ENCODE measurements at regions not wholly inside any gene's neighbourhood (a gene's known extent, or its start where the extent isn't known, plus 50 kb on each side); places are given as distances from the start of the nearest gene placed in this dataset.

- ChIA-PET CTCF (ENCODE audit: low intra/inter-chr PET ratio, low total read pairs) (no interaction called here), POLR2A (no interaction called here)
- no peak for DNase-seq (ENCODE audit: low spot score)
- no TSS peak for BruUV-seq (replicated peaks)
- H3K4me3 ChIP-seq (replicated peaks in 1 of 3; ENCODE audit: insufficient read depth in 1 of 3, low read depth in 2 of 3, low read length in 3 of 3), result no peak overlapping the region
- no peaks in the 10 kb centered on the region for H3K9me3 ChIP-seq (ENCODE audit: low read length)
- intact Hi-C loops (cut with micrococcal nuclease; ENCODE audit: unreplicated experiment) (no loop called here), in situ Hi-C loops (cut with HindIII; ENCODE audit: extremely low pct_ligation_motif_present, low pct_unique_long_range_greater_than_20kb) (no loop called here)
- H3K27ac ChIP-seq (ENCODE audit: extremely low read length, insufficient read depth, low read length), result no peak overlapping the region
- no peaks in the 10 kb centered on the region for H3K36me3 ChIP-seq (replicated peaks in 1 of 2; ENCODE audit: control insufficient read depth in 1 of 2, insufficient read depth in 2 of 2, low read length in 2 of 2)
- no peaks in the 10 kb centered on the region for H3K79me2 ChIP-seq (ENCODE audit: insufficient read depth, low read length)
- no peak for FAIRE-seq
- no peak overlapping the region for H3K9ac ChIP-seq (ENCODE audit: insufficient read depth, low read depth, low read length)
- H3K27me3 ChIP-seq (ENCODE audit: control insufficient read depth in 1 of 2, insufficient read depth in 2 of 2, low read length in 2 of 2), result no peaks in the 10 kb centered on the region
- H2AFZ ChIP-seq (ENCODE audit: low read length), result no peak overlapping the region
- H3K4me1 ChIP-seq (ENCODE audit: insufficient read depth, low read length), result no peaks in the 10 kb centered on the region
- no peak overlapping the region for H3K4me2 ChIP-seq (ENCODE audit: low read depth, low read length)
- ATAC-seq, result no peak
- no peaks in the 10 kb centered on the region for H4K20me1 ChIP-seq (ENCODE audit: insufficient read depth, low read length)
- TF ChIP-seq SRSF9 (IDR thresholded peaks at IDR 0.05; ENCODE audit: borderline replicate concordance, insufficient read depth, low read depth, low read length, poor library complexity, severe bottlenecking) (no peak), TBL1XR1 (IDR thresholded peaks at IDR 0.05; ENCODE audit: borderline replicate concordance, low read length, partially characterized antibody) (no peak), ZNF816 (CRISPR knock-in tag; IDR thresholded peaks at IDR 0.05; ENCODE audit: borderline replicate concordance) (no peak), BHLHE40 (IDR thresholded peaks at IDR 0.05; ENCODE audit: low read length) (no peak), YEATS4 (CRISPR knock-in tag; IDR thresholded peaks at IDR 0.05; ENCODE audit: borderline replicate concordance) (no peak), NFKBIZ (CRISPR knock-in tag; IDR thresholded peaks at IDR 0.05) (no peak), ARID4A (CRISPR knock-in tag; IDR thresholded peaks at IDR 0.05; ENCODE audit: borderline replicate concordance) (no peak), EED (CRISPR knock-in tag; IDR thresholded peaks at IDR 0.05) (no peak), DPF2 (CRISPR knock-in tag; IDR thresholded peaks at IDR 0.05; ENCODE audit: borderline replicate concordance, low read depth) (no peak), ZSCAN5A (CRISPR knock-in tag; IDR thresholded peaks at IDR 0.05; ENCODE audit: borderline replicate concordance) (no peak), ZFP82 (CRISPR knock-in tag; IDR thresholded peaks at IDR 0.05; ENCODE audit: borderline replicate concordance) (no peak), ZNF441 (CRISPR knock-in tag; IDR thresholded peaks at IDR 0.05; ENCODE audit: borderline replicate concordance) (no peak), ZNF614 (CRISPR knock-in tag; IDR thresholded peaks at IDR 0.05; ENCODE audit: borderline replicate concordance) (no peak), ATF3 (CRISPR knock-in tag; IDR thresholded peaks at IDR 0.05) (no peak), ISL2 (CRISPR knock-in tag; IDR thresholded peaks at IDR 0.05) (no peak)
Observed at GRCh38 chrX:76657499-76657898, 230.0 kb downstream of the MAGEE1 start.

Measured in HepG2 (cell line).